Activated T-cell treated with anti-CD3 and anti-CD28 coated beads, Interleukin-2, amount 50 U/mL, for 72 hours (primary cell): ENCODE measurements at regions not wholly inside any gene's neighbourhood (a gene's known extent, or its start where the extent isn't known, plus 50 kb on each side); places are given as distances from the start of the nearest gene placed in this dataset.
"Not testable (repeated sequence)": the region's sequence is repeated elsewhere in the genome, so short reads cannot be mapped to it uniquely, and the experiment has no call there.

Source experiments
- ATAC-seq, 2 donors: fragments of 150-1000 bp; cut with Tn5 transposase; replicated peaks in 1 of 2; 2 replicates each; pipeline ENCODE4 v1.10.0; 2021; ENCODE audit warnings: moderate library complexity in 2 of 2, mild to moderate bottlenecking in 1 of 2
- DNase-seq, 2 donors: peaks; one replicate each; pipeline ENCODE4 v3.0.0; 2021 to 2022; ENCODE audit warnings: mixed read lengths in 1 of 2
- H3K27ac Mint-ChIP-seq: one replicate; pipeline ENCODE4 v1.8.0; 2022; ENCODE audit warnings: mild to moderate bottlenecking, moderate library complexity, mixed read lengths
- H3K27me3 Mint-ChIP-seq: one replicate; pipeline ENCODE4 v1.8.0; 2022; ENCODE audit warnings: low read depth, mixed read lengths
- H3K36me3 Mint-ChIP-seq, 2 donors: one replicate each; pipeline ENCODE4 v1.8.0; 2022; ENCODE audit warnings: mixed read lengths in 2 of 2, mild to moderate bottlenecking in 1 of 2; ENCODE audit not compliant: insufficient read depth in 2 of 2
- H3K4me1 Mint-ChIP-seq: one replicate; pipeline ENCODE4 v1.8.0; 2022; ENCODE audit warnings: low read depth, mixed read lengths
- H3K4me3 Mint-ChIP-seq, 2 donors: one replicate each; pipeline ENCODE4 v1.8.0; 2022; ENCODE audit warnings: mild to moderate bottlenecking in 2 of 2, mixed read lengths in 2 of 2, moderate library complexity in 2 of 2
- H3K9me3 Mint-ChIP-seq, 2 donors: one replicate each; pipeline ENCODE4 v1.8.0; 2022; ENCODE audit warnings: mixed read lengths in 2 of 2

DNA sequence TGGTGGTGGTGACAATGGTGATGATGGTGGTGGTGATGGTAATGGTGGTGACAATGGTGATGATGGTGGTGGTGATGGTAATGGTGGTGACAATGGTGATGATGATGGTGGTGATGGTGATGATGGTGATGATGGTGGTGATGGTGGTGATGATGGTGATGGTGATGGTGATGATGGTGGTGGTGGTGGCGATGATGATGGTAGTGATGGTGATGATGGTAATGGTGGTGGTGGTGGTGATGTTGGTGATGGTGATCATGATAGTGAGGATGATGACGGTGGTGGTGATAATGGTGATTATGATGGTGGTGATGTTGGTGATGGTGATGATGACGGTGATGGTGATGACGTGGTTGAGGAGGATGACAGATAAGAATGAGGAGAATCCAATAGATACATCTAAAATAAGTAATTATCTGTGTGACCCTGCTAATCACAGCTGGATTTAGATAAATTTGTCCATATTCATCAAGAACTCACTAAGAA, 170.7 kb upstream of the SFSWAP start:
- DNase-seq (no peak), ATAC-seq (no peak)
- H3K4me3 Mint-ChIP-seq = no peak overlapping the region
- no peak overlapping the region for H3K27ac Mint-ChIP-seq
- no peaks in the 10 kb centered on the region for H3K9me3 Mint-ChIP-seq
- peaks cover 5% of the 10 kb centered on the region for H3K4me1 Mint-ChIP-seq
- H3K36me3 Mint-ChIP-seq = peaks cover 0 to 1% of the 10 kb centered on the region in 2 donors
- H3K27me3 Mint-ChIP-seq = no peaks in the 10 kb centered on the region

DNA sequence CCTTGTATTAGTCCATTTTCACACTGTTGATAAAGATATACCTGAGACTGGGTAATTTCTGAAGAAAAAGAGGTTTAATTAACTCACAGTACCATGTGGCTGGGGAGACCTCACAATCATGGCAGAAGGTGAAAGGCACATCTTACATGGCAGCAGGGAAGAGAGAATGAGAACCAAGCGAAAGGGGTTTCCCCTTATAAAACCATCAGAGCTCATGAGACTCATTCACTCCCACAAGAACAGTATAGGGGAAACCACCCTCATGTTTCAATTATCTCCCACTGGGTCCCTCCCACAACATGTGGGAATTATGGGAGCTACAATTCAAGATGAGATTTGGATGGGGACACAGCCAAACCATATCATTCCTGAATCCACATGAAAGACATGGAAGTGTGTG, 169.4 kb upstream of the SFSWAP start:
- not testable (repeated sequence) for H3K27me3 Mint-ChIP-seq, H3K9me3 Mint-ChIP-seq, H3K36me3 Mint-ChIP-seq, H3K4me1 Mint-ChIP-seq, H3K4me3 Mint-ChIP-seq, DNase-seq, H3K27ac Mint-ChIP-seq, ATAC-seq

DNA sequence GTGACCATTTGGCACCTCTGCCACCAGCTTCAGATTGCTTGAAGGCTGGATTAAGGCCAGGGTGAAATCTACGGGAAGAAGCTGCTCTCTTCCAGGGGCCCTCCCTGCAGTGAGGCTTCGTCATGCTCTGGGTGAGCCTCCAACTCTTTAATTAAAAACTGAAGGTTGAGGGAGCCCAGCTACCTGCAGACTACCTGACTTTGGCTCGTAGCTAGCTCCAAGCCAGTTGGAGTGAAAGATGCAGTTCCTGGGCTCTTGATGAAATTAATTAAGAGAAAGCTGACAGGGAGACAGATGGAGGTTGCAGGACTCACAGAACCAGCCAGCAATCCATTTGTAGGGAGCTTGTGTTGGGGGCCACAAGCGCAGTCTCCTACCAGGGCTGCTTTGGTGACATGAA, 168.5 kb upstream of the SFSWAP start:
- H3K36me3 Mint-ChIP-seq = peaks cover 0 to 1% of the 10 kb centered on the region in 2 donors

GRCh38 chr12:131543040-131543439, 167.8 kb upstream of the SFSWAP start:
- no peak for ATAC-seq
- Mint-ChIP-seq H3K36me3 (peaks cover 0 to 1% of the 10 kb centered on the region in 2 donors), H3K4me3 (no peak overlapping the region), H3K4me1 (no peaks in the 10 kb centered on the region), H3K27me3 (no peaks in the 10 kb centered on the region), H3K27ac (no peak overlapping the region), H3K9me3 (no peaks in the 10 kb centered on the region)
- no peak for DNase-seq

More for the DNA sequence above, 168.5 kb upstream of the SFSWAP start:
- H3K4me1 Mint-ChIP-seq = no peaks in the 10 kb centered on the region
- no peaks in the 10 kb centered on the region for H3K27me3 Mint-ChIP-seq
- H3K27ac Mint-ChIP-seq = no peak overlapping the region
- no peak for DNase-seq
- H3K4me3 Mint-ChIP-seq = no peak overlapping the region
- H3K9me3 Mint-ChIP-seq = no peaks in the 10 kb centered on the region
- no peak for ATAC-seq

GRCh38 chr12:131547555-131547954, 163.3 kb upstream of the SFSWAP start:
- H3K9me3 Mint-ChIP-seq = no peaks in the 10 kb centered on the region
- no peak for ATAC-seq

DNA sequence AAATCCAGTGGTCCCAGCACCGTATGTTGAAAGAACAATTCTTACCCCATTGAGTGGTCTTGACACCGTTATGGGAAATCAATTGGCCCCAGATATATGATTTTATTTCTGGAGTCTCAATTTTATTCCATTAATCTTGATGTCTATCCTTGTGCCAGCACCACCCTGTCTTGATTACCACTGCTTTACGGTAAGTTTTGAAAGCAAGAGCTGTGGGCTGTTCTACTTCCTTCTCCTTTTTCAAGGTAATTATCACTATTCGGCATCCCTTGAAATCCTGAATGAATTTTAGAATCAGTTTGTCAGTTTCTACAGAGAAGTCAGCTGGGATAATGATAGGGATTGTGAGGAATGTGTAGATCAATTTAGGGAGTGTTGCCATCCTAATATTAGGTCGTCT, 160.8 kb upstream of the SFSWAP start:
- Mint-ChIP-seq H3K4me1 (no peaks in the 10 kb centered on the region), H3K27me3 (peaks cover 6% of the 10 kb centered on the region), H3K36me3 (no peaks in the 10 kb centered on the region), H3K9me3 (no peaks in the 10 kb centered on the region), H3K27ac (no peak overlapping the region), H3K4me3 (no peak overlapping the region)
- ATAC-seq (no peak), DNase-seq (no peak)

More at GRCh38 chr12:131547555-131547954, 163.3 kb upstream of the SFSWAP start:
- no peak overlapping the region for H3K4me3 Mint-ChIP-seq
- no peak overlapping the region for H3K27ac Mint-ChIP-seq
- DNase-seq = no peak
- peaks cover 6% of the 10 kb centered on the region for H3K27me3 Mint-ChIP-seq
- H3K36me3 Mint-ChIP-seq = peaks cover 0 to 1% of the 10 kb centered on the region in 2 donors
- H3K4me1 Mint-ChIP-seq = no peaks in the 10 kb centered on the region

GRCh38 chr12:131551675-131552491, 159.0 kb upstream of the SFSWAP start:
- DNase-seq (no peak), ATAC-seq (no peak)
- Mint-ChIP-seq H3K4me3 (no peak overlapping the region), H3K36me3 (no peaks in the 10 kb centered on the region), H3K4me1 (no peaks in the 10 kb centered on the region), H3K9me3 (no peaks in the 10 kb centered on the region), H3K27me3 (peaks cover 6% of the 10 kb centered on the region), H3K27ac (no peak overlapping the region)

DNA sequence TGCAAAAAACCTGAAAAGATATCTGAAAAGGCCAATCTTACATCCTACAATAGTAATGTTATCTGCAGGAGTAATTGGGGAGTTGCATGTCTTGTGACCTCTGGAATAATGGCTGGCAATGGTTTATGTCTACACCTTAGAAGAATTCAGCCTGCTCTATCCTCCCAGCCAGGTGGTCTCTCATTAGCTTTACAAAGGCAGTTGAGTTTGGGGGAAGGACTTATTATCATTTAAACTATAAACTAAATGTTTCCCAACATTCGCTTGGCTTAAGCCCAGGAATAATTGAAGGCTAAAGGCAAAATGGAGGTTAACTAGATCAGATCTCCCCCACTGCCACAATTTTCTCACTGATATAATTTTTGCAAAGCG, 158.4 kb upstream of the SFSWAP start:
- H3K27ac Mint-ChIP-seq = no peak overlapping the region
- no peaks in the 10 kb centered on the region for H3K9me3 Mint-ChIP-seq
- no peaks in the 10 kb centered on the region for H3K36me3 Mint-ChIP-seq
- DNase-seq (no peak), ATAC-seq (no peak)
- peaks cover 6% of the 10 kb centered on the region for H3K27me3 Mint-ChIP-seq
- H3K4me3 Mint-ChIP-seq = no peak overlapping the region
- H3K4me1 Mint-ChIP-seq = no peaks in the 10 kb centered on the region

GRCh38 chr12:131553096-131553777, 157.7 kb upstream of the SFSWAP start:
- ATAC-seq (no peak), DNase-seq (no peak)
- H3K36me3 Mint-ChIP-seq = no peaks in the 10 kb centered on the region
- no peak overlapping the region for H3K4me3 Mint-ChIP-seq
- no peaks in the 10 kb centered on the region for H3K9me3 Mint-ChIP-seq
- H3K4me1 Mint-ChIP-seq = no peaks in the 10 kb centered on the region
- H3K27ac Mint-ChIP-seq = no peak overlapping the region
- peaks cover 6% of the 10 kb centered on the region for H3K27me3 Mint-ChIP-seq

GRCh38 chr12:131555197-131555846, 155.6 kb upstream of the SFSWAP start:
- ATAC-seq (no peak), DNase-seq (no peak)
- peaks cover 0 to 2% of the 10 kb centered on the region in 2 donors for H3K9me3 Mint-ChIP-seq
- no peaks in the 10 kb centered on the region for H3K4me1 Mint-ChIP-seq
- H3K27me3 Mint-ChIP-seq = peaks cover 6% of the 10 kb centered on the region
- no peak overlapping the region for H3K27ac Mint-ChIP-seq
- no peaks in the 10 kb centered on the region for H3K36me3 Mint-ChIP-seq
- H3K4me3 Mint-ChIP-seq = no peak overlapping the region

GRCh38 chr12:131555866-131556265, 155.0 kb upstream of the SFSWAP start:
- Mint-ChIP-seq H3K4me3 (no peak overlapping the region), H3K27ac (no peak overlapping the region), H3K36me3 (no peaks in the 10 kb centered on the region), H3K9me3 (peaks cover 0 to 2% of the 10 kb centered on the region in 2 donors), H3K27me3 (peaks cover 6% of the 10 kb centered on the region), H3K4me1 (no peaks in the 10 kb centered on the region)
- ATAC-seq (no peak), DNase-seq (no peak)

DNA sequence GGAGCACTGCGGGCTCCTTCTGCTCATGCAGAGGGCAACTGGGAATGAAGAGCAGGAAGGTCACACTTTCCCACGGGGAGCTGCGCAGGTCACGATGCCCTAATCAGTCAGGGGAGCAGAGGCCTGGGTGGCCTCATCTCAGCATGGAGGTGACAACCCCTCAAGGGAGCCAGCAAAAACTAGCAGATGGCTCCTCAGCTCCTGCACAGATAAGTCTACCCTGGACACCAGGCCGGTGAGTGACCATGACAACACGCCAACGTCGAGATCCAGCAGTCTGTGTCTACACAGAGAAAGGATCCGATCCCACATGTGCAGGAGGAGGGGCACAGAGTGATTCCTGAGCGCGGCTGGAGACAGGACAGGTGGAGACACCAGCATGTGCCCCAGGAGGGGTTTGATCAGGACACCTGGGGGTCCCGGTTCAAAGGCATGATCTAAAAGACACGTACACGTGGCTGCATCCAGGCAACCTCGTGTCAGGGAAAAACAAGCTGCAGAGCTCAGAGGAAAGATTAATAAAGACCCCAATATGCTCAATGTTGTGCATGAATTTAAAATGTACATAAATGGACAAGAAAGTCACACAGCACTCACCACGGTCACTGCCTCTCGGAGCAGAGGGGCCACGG, 153.7 kb upstream of the SFSWAP start:
- Mint-ChIP-seq H3K27ac (no peak overlapping the region), H3K36me3 (no peaks in the 10 kb centered on the region), H3K4me1 (no peaks in the 10 kb centered on the region), H3K9me3 (peaks cover 0 to 2% of the 10 kb centered on the region in 2 donors), H3K27me3 (no peaks in the 10 kb centered on the region), H3K4me3 (no peak overlapping the region)
- DNase-seq = no peak
- no peak for ATAC-seq
